K562 (cell line): ENCODE measurements at regions not wholly inside any gene's neighbourhood (a gene's known extent, or its start where the extent isn't known, plus 50 kb on each side); places are given as distances from the start of the nearest gene placed in this dataset.

Source experiments
- ATAC-seq: fragments of 200-7000 bp; cut with Tn5 transposase; 3 replicates; pipeline ENCODE4 v1.9.1; 2020; ENCODE audit warnings: moderate library complexity
- BruUV-seq: library from RNA; stranded (reverse); fragments of 400-500 nt; replicated peaks from 2 replicates; lab custom pipeline; 2021; lab: Mats Ljungman, UMichigan
- CTCF ChIA-PET: fragments of 300-600 bp; formaldehyde crosslinking; extraction: SDS; loops from one replicate; lab custom pipeline; 2021; ENCODE audit warnings: low intra/inter-chr PET ratio; lab: Yijun Ruan, JAX
- POLR2A ChIA-PET: fragments of 300-600, 350-650 bp; sonication (Branson Sonifier 250); formaldehyde crosslinking; extraction: SDS; loops from one replicate; lab custom pipeline; 2021; ENCODE audit warnings: antibody characterized with exemption, inconsistent platforms; lab: Yijun Ruan, JAX
- DNase-seq, 4 experiments: peaks; one replicate each; pipeline versions ENCODE4 v3.0.0 to v3.0.0-alpha.2; 2011 to 2018; ENCODE audit warnings: low spot score in 3 of 4, mixed read lengths in 3 of 4; ENCODE audit errors: extremely low read depth in 1 of 4
- FAIRE-seq: peaks from 2 replicates; lab custom pipeline; 2011; peaks lifted over from hg19 to GRCh38; lab: Jason Lieb, UNC
- H2AFZ ChIP-seq: 2 replicates; pipeline ENCODE4 v1.6.0; 2011; ENCODE audit warnings: low read depth, low read length, control low read depth, inconsistent platforms
- H3K27ac ChIP-seq: fragments of 200-600 bp; 3 replicates; pipeline ENCODE4 v1.8.0; 2011; ENCODE audit warnings: low read depth, mild to moderate bottlenecking, control low read depth, inconsistent platforms, low read length, moderate library complexity, mixed read lengths; ENCODE audit errors: extremely low read depth
- H3K27me3 ChIP-seq, 2 experiments: fragments of 300-600 bp in 1 of 2; 2 replicates in 1 of 2; 3 replicates in 1 of 2; pipeline versions ENCODE4 v1.6.0 to v1.8.0; 2011; ENCODE audit warnings: inconsistent platforms in 2 of 2, low read length in 2 of 2, mild to moderate bottlenecking in 1 of 2, mixed read lengths in 1 of 2, moderate library complexity in 1 of 2; ENCODE audit not compliant: control insufficient read depth in 2 of 2, insufficient read depth in 2 of 2
- H3K36me3 ChIP-seq: fragments of 300-600 bp; 3 replicates; pipeline ENCODE4 v1.8.0; 2011; ENCODE audit warnings: mild to moderate bottlenecking, low read length, inconsistent platforms; ENCODE audit not compliant: control insufficient read depth, insufficient read depth
- H3K4me1 ChIP-seq, 2 experiments: fragments of 200-600 bp in 1 of 2; replicated peaks in 1 of 2; 2 replicates in 1 of 2; 3 replicates in 1 of 2; pipeline versions ENCODE4 v1.5.1 to v1.8.0; 2011; ENCODE audit warnings: inconsistent platforms in 2 of 2, low read length in 2 of 2, mild to moderate bottlenecking in 1 of 2, mixed read lengths in 1 of 2, moderate library complexity in 1 of 2; ENCODE audit not compliant: control insufficient read depth in 2 of 2, insufficient read depth in 2 of 2
- H3K4me2 ChIP-seq: 2 replicates; pipeline ENCODE4 v1.6.1; 2011; ENCODE audit warnings: low read length, control low read depth, inconsistent platforms, mixed read lengths; ENCODE audit not compliant: insufficient read depth
- H3K4me3 ChIP-seq: fragments of 200-600 bp; sonication (generic), shearing (Covaris generic); 2 replicates; pipeline ENCODE4 v1.5.1; 2016; ENCODE audit warnings: control low read depth, inconsistent platforms
- H3K79me2 ChIP-seq: fragments of 200-600 bp; 3 replicates; pipeline ENCODE4 v1.8.0; 2011; ENCODE audit warnings: low read length, inconsistent platforms; ENCODE audit not compliant: control insufficient read depth, insufficient read depth
- H3K9ac ChIP-seq, 2 experiments: 2 replicates each; pipeline versions ENCODE4 v1.6.0 to v1.6.1; 2011; ENCODE audit warnings: low read depth in 2 of 2, low read length in 2 of 2, control low read depth in 1 of 2, inconsistent platforms in 1 of 2, mild to moderate bottlenecking in 1 of 2, mixed read lengths in 1 of 2; ENCODE audit not compliant: insufficient read depth in 1 of 2
- H3K9me1 ChIP-seq: one replicate; pipeline ENCODE4 v1.6.0; 2011; ENCODE audit warnings: inconsistent platforms, mild to moderate bottlenecking, low read length, moderate library complexity; ENCODE audit not compliant: control insufficient read depth, insufficient read depth
- H3K9me3 ChIP-seq: replicated peaks from 2 replicates; pipeline ENCODE4 v1.5.1; 2011; ENCODE audit warnings: low read depth, low read length, inconsistent platforms; ENCODE audit not compliant: control insufficient read depth, insufficient read depth
- H4K20me1 ChIP-seq: replicated peaks from 2 replicates; pipeline ENCODE4 v1.6.1; 2011; ENCODE audit warnings: low read length, inconsistent platforms, mixed read lengths; ENCODE audit not compliant: control insufficient read depth, insufficient read depth
- CBFA2T2 ChIP-seq: fragments of 450-650 bp; conservative IDR thresholded peaks from 2 replicates; pipeline ENCODE4 v1.6.1; 2017; ENCODE audit warnings: mild to moderate bottlenecking
- FOSL1 ChIP-seq: fragments of 200-800 bp; sonication (Bioruptor generic); conservative IDR thresholded peaks from 2 replicates; pipeline ENCODE4 v1.6.1; 2016; ENCODE audit warnings: missing genetic modification characterization, missing compliant biosample characterization
- RB1 ChIP-seq: fragments of 450-650 bp; IDR thresholded peaks from 2 replicates; pipeline ENCODE4 v1.6.1; 2017; ENCODE audit warnings: low read depth, mild to moderate bottlenecking
- WGBS: fragments of 100-300 bp; shearing (Covaris generic); methylation state at CpG from one replicate; pipeline ENCODE4 v1.1.6; 2016; ENCODE audit warnings: low coverage, mixed read lengths; ENCODE audit not compliant: insufficient coverage; ENCODE audit errors: missing lambda C conversion rate; 5-methylcytosine and 5-hydroxymethylcytosine counted together
- in situ Hi-C: fragments of 300-500 bp; cut with MboI; formaldehyde crosslinking; loops from 4 replicates; pipeline ENCODE4 v1.15.0; 2018; ENCODE audit warnings: inconsistent platforms, mixed read lengths
- intact Hi-C: fragments of 100-400 bp; cut with micrococcal nuclease; formaldehyde crosslinking; loops from 2 replicates; pipeline ENCODE4 v1.14.2; 2022
- TF ChIP-seq, protein P1 (sequence below), 2 experiments: fragments of 250-450 bp in 1 of 2; fragments of 450-650 bp in 1 of 2; sonication (Bioruptor Pico) in 1 of 2; IDR thresholded peaks; 2 replicates each; pipeline versions ENCODE4 v1.6.1 to v1.8.0; 2016 to 2021; ENCODE audit warnings: mild to moderate bottlenecking in 2 of 2, moderate library complexity in 2 of 2, missing compliant biosample characterization in 1 of 2, missing genetic modification characterization in 1 of 2
- TF ChIP-seq, protein P2 (sequence below): sonication (generic); formaldehyde crosslinking; IDR thresholded peaks from 2 replicates; pipeline ENCODE4 v1.8.0; 2022; ENCODE audit warnings: mild to moderate bottlenecking, missing genetic modification reagents
- TF ChIP-seq, protein P3 (sequence below), 2 experiments: IDR thresholded peaks; 2 replicates each; pipeline ENCODE4 v1.6.1; 2012; ENCODE audit warnings: improper control_type of control experiment in 2 of 2, low read depth in 2 of 2, low read length in 2 of 2, borderline replicate concordance in 1 of 2

DNA sequence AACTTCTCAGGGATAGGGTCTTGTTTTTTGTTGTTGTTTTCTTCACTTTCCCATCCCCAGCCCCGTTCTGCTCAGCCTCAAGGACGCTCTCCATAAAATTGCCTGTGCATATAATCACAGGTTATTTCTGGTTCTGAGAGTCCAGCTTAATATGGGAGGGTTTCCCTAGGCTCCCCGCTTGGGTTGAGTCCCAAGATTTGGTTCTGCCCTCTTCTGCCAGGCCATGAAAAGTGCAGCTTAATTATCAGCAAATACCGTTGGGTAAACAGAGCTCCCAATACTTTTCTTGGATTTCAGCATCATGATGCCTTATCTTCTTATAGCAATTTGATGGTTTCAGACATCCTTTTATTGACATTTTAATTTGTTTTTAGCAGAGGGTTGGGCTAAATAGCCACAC is 75.6 kb downstream of the GRIN2B start:
- H3K9me1 ChIP-seq = no peaks in the 10 kb centered on the region
- H2AFZ ChIP-seq = no peak overlapping the region
- no TSS peak for BruUV-seq
- in situ Hi-C loops = no loop called here
- no peak overlapping the region for H3K4me3 ChIP-seq
- TF ChIP-seq, protein P1, sequence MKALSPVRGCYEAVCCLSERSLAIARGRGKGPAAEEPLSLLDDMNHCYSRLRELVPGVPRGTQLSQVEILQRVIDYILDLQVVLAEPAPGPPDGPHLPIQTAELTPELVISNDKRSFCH (CRISPR knock-in tag; IDR thresholded peaks at IDR 0.05) = no peak
- TF ChIP-seq, protein P1 (tag; IDR thresholded peaks at IDR 0.05) = no peak
- no peak for TF ChIP-seq RB1
- TF ChIP-seq, protein P2, sequence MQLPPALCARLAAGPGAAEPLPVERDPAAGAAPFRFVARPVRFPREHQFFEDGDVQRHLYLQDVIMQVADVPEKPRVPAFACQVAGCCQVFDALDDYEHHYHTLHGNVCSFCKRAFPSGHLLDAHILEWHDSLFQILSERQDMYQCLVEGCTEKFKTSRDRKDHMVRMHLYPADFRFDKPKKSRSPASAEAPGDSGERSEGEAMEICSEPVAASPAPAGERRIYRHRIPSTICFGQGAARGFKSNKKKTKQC (CRISPR knock-in tag) = no peak
- TF ChIP-seq CBFA2T2 = no peak
- TF ChIP-seq, protein P3, sequence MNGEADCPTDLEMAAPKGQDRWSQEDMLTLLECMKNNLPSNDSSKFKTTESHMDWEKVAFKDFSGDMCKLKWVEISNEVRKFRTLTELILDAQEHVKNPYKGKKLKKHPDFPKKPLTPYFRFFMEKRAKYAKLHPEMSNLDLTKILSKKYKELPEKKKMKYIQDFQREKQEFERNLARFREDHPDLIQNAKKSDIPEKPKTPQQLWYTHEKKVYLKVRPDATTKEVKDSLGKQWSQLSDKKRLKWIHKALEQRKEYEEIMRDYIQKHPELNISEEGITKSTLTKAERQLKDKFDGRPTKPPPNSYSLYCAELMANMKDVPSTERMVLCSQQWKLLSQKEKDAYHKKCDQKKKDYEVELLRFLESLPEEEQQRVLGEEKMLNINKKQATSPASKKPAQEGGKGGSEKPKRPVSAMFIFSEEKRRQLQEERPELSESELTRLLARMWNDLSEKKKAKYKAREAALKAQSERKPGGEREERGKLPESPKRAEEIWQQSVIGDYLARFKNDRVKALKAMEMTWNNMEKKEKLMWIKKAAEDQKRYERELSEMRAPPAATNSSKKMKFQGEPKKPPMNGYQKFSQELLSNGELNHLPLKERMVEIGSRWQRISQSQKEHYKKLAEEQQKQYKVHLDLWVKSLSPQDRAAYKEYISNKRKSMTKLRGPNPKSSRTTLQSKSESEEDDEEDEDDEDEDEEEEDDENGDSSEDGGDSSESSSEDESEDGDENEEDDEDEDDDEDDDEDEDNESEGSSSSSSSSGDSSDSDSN (IDR thresholded peaks at IDR 0.05; ENCODE audit: borderline replicate concordance in 1 of 2, low read depth in 2 of 2, low read length in 2 of 2) = no peak
- TF ChIP-seq FOSL1 (tag) = no peak
- no peaks in the 10 kb centered on the region for H3K9me3 ChIP-seq
- no peaks in the 10 kb centered on the region for H3K79me2 ChIP-seq
- H4K20me1 ChIP-seq = no peaks in the 10 kb centered on the region
- no peak overlapping the region for H3K27ac ChIP-seq
- intact Hi-C loops = no loop called here
- H3K9ac ChIP-seq = no peak overlapping the region
- WGBS = 0% methylated on average over 4 of the region's 4 CpGs
- no peaks in the 10 kb centered on the region for H3K27me3 ChIP-seq
- no peak for FAIRE-seq
- no peaks in the 10 kb centered on the region for H3K4me1 ChIP-seq
- no peak overlapping the region for H3K4me2 ChIP-seq
- CTCF ChIA-PET = no interaction called here
- POLR2A ChIA-PET = interaction anchor here (0.6 kb wide), 2 partner anchors 26 to 665 kb away, joined by 3 read pairs; no protein-coding TSS in a partner anchor
- ATAC-seq = no peak
- H3K36me3 ChIP-seq = no peaks in the 10 kb centered on the region
- no peak for DNase-seq
